ENCODE measurements at regions not wholly inside any gene's neighbourhood (a gene's known extent, or its start where the extent isn't known, plus 50 kb on each side); places are given as distances from the start of the nearest gene placed in this dataset.

DNA sequence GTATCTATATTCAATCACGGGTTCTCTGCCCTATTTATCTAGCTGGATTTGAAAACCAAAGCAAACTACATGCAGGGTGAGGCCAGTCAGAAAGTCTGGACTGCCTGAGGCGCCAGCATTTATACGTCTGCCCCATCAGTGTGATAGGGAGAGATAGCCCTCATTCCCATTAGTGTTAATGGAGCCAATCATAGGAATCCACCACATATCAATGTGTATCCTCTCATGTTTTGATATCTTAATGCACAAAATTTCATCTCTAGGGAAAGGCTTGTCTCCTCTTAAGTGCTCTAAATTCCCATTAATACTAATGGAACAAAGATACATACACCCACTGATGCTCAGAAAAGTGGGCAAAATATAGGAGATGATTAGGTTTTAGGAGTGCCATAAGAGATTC is 376.2 kb downstream of the BTBD3 start:
- dilution Hi-C loops (cut with MboI; ENCODE audit: extremely low pct_ligation_motif_present, low sequenced_read_pairs): no loop called here

DNA sequence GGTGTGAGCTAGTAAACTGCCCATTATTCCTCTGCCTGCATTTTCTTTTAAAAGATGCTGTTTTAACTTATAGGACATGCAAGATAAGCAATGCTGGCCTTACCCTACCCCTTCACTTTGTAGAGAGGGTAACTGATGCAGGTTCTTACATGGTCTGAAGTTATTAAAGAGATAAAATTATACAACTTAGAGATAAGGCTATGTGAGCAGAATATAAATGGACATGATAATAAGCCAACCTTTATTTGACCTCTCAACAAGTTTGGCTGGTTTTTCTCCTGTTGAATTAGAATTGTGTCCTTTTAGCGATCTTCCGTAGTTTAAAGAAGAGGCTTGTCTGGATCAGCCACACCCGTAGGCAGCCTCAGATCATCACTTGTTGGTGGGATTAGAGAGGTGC is 377.0 kb downstream of the BTBD3 start:
- Histone ChIP-seq H3K36me3 (ENCODE audit: control insufficient read depth in 2 of 2, extremely low read depth in 1 of 2, insufficient read depth in 2 of 2, low read length in 2 of 2) (no peaks in the 10 kb centered on the region), H3K4me2 (ENCODE audit: control insufficient read depth, extremely low read depth, insufficient read depth, low read depth, low read length) (no peak overlapping the region), H4K20me1 (ENCODE audit: control insufficient read depth, extremely low read depth, insufficient read depth, low read length) (no peaks in the 10 kb centered on the region), H3K27ac (ENCODE audit: control insufficient read depth, insufficient read depth, low read length) (no peak overlapping the region), H3K4me1 (ENCODE audit: control insufficient read depth, extremely low read depth, insufficient read depth, low read length) (no peaks in the 10 kb centered on the region), H3K27me3 (ENCODE audit: control insufficient read depth, extremely low read depth, insufficient read depth, low read length) (no peaks in the 10 kb centered on the region), H3K9me3 (ENCODE audit: control insufficient read depth, low read depth, low read length) (no peaks in the 10 kb centered on the region), H3K9me1 (ENCODE audit: control insufficient read depth, extremely low read depth, insufficient read depth, low read length) (no peaks in the 10 kb centered on the region), H2AFZ (ENCODE audit: control insufficient read depth, low read length) (no peak overlapping the region), H3K9ac (ENCODE audit: control insufficient read depth, extremely low read depth, insufficient read depth, low read length) (no peak overlapping the region), H3K4me3 (ENCODE audit: control insufficient read depth in 2 of 3, extremely low read depth in 1 of 3, insufficient read depth in 2 of 3, low read depth in 1 of 3, low read length in 3 of 3) (no peak overlapping the region), H3K79me2 (ENCODE audit: control insufficient read depth, insufficient read depth, low read length) (no peaks in the 10 kb centered on the region)
- TF ChIP-seq, protein P1, sequence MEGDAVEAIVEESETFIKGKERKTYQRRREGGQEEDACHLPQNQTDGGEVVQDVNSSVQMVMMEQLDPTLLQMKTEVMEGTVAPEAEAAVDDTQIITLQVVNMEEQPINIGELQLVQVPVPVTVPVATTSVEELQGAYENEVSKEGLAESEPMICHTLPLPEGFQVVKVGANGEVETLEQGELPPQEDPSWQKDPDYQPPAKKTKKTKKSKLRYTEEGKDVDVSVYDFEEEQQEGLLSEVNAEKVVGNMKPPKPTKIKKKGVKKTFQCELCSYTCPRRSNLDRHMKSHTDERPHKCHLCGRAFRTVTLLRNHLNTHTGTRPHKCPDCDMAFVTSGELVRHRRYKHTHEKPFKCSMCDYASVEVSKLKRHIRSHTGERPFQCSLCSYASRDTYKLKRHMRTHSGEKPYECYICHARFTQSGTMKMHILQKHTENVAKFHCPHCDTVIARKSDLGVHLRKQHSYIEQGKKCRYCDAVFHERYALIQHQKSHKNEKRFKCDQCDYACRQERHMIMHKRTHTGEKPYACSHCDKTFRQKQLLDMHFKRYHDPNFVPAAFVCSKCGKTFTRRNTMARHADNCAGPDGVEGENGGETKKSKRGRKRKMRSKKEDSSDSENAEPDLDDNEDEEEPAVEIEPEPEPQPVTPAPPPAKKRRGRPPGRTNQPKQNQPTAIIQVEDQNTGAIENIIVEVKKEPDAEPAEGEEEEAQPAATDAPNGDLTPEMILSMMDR (optimal IDR thresholded peaks at IDR 0.05 in 1 of 3, IDR thresholded peaks at IDR 0.05 in 1 of 3, conservative IDR thresholded peaks at IDR 0.05 in 1 of 3; ENCODE audit: extremely low read depth in 1 of 3, insufficient read depth in 2 of 3, low read length in 3 of 3): no peak
- no peak for TF ChIP-seq EZH2 (IDR thresholded peaks at IDR 0.05; ENCODE audit: low read length)
- dilution Hi-C loops (cut with MboI; ENCODE audit: extremely low pct_ligation_motif_present, low sequenced_read_pairs): no loop called here
- DNase-seq (ENCODE audit: low read depth, low spot score) (no peak), FAIRE-seq (no peak)

More for the DNA sequence above, 376.2 kb downstream of the BTBD3 start:
- Histone ChIP-seq H3K4me3 (ENCODE audit: control insufficient read depth in 2 of 3, extremely low read depth in 1 of 3, insufficient read depth in 2 of 3, low read depth in 1 of 3, low read length in 3 of 3) (no peak overlapping the region), H4K20me1 (ENCODE audit: control insufficient read depth, extremely low read depth, insufficient read depth, low read length) (no peaks in the 10 kb centered on the region), H3K27ac (ENCODE audit: control insufficient read depth, insufficient read depth, low read length) (no peak overlapping the region), H2AFZ (ENCODE audit: control insufficient read depth, low read length) (no peak overlapping the region), H3K4me1 (ENCODE audit: control insufficient read depth, extremely low read depth, insufficient read depth, low read length) (no peaks in the 10 kb centered on the region), H3K9me3 (ENCODE audit: control insufficient read depth, low read depth, low read length) (no peaks in the 10 kb centered on the region), H3K9me1 (ENCODE audit: control insufficient read depth, extremely low read depth, insufficient read depth, low read length) (no peaks in the 10 kb centered on the region), H3K4me2 (ENCODE audit: control insufficient read depth, extremely low read depth, insufficient read depth, low read depth, low read length) (no peak overlapping the region), H3K9ac (ENCODE audit: control insufficient read depth, extremely low read depth, insufficient read depth, low read length) (no peak overlapping the region), H3K36me3 (ENCODE audit: control insufficient read depth in 2 of 2, extremely low read depth in 1 of 2, insufficient read depth in 2 of 2, low read length in 2 of 2) (no peaks in the 10 kb centered on the region), H3K27me3 (ENCODE audit: control insufficient read depth, extremely low read depth, insufficient read depth, low read length) (no peaks in the 10 kb centered on the region), H3K79me2 (ENCODE audit: control insufficient read depth, insufficient read depth, low read length) (no peaks in the 10 kb centered on the region)
- TF ChIP-seq EZH2 (IDR thresholded peaks at IDR 0.05; ENCODE audit: low read length): no peak
- TF ChIP-seq, protein P1 (optimal IDR thresholded peaks at IDR 0.05 in 1 of 3, IDR thresholded peaks at IDR 0.05 in 1 of 3, conservative IDR thresholded peaks at IDR 0.05 in 1 of 3; ENCODE audit: extremely low read depth in 1 of 3, insufficient read depth in 2 of 3, low read length in 3 of 3): no peak
- FAIRE-seq (no peak), DNase-seq (ENCODE audit: low read depth, low spot score) (no peak)
